ENCODE measurements at regions not wholly inside any gene's neighbourhood (a gene's known extent, or its start where the extent isn't known, plus 50 kb on each side); places are given as distances from the start of the nearest gene placed in this dataset.

DNA sequence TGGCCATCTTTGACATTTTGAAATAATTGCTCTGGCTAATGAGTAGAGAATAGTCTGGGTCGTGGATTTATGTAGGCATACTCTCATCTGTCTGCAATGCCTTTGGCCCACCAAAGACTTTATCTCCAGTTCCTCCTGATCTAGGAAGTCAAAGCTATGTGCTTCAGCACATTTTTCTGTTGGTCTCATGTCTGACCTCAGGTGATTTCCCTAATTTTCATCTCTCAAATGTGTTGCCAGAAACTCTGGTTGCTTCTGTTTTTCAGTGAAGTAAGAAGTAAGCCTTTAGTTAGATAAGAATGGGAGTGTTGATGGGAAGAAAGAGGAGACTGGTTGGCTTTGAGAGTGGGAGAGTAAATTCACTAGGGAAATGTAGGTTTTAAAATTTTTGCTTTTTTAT lies 66.4 kb downstream of the GPR88 start:
- ChIA-PET CTCF (no interaction called here), POLR2A (ENCODE audit: unreplicated experiment) (no interaction called here)
- H3F3A ChIP-seq (ENCODE audit: low read length, unreplicated experiment): no peaks in the 10 kb centered on the region
- DNase-seq: no peak
- no peaks in the 10 kb centered on the region for H3K4me1 ChIP-seq (ENCODE audit: insufficient read depth, low read length)
- no peaks in the 10 kb centered on the region for H3K79me2 ChIP-seq (ENCODE audit: low read length)
- no peak for ATAC-seq
- no peaks in the 10 kb centered on the region for H3K9me2 ChIP-seq (replicated peaks; ENCODE audit: low read length)
- H3K9me3 ChIP-seq (ENCODE audit: low read length): no peaks in the 10 kb centered on the region
- no peak overlapping the region for H3K9ac ChIP-seq (ENCODE audit: low read length)
- H3K4me2 ChIP-seq (ENCODE audit: low read length): no peak overlapping the region
- no peaks in the 10 kb centered on the region for H3K36me3 ChIP-seq (ENCODE audit: low read depth, low read length)
- H3K27ac ChIP-seq (ENCODE audit: low read length): no peak overlapping the region
- BruUV-seq (replicated peaks): no TSS peak
- H3K4me3 ChIP-seq (ENCODE audit: low read length): no peak overlapping the region
- TF ChIP-seq, protein P1, sequence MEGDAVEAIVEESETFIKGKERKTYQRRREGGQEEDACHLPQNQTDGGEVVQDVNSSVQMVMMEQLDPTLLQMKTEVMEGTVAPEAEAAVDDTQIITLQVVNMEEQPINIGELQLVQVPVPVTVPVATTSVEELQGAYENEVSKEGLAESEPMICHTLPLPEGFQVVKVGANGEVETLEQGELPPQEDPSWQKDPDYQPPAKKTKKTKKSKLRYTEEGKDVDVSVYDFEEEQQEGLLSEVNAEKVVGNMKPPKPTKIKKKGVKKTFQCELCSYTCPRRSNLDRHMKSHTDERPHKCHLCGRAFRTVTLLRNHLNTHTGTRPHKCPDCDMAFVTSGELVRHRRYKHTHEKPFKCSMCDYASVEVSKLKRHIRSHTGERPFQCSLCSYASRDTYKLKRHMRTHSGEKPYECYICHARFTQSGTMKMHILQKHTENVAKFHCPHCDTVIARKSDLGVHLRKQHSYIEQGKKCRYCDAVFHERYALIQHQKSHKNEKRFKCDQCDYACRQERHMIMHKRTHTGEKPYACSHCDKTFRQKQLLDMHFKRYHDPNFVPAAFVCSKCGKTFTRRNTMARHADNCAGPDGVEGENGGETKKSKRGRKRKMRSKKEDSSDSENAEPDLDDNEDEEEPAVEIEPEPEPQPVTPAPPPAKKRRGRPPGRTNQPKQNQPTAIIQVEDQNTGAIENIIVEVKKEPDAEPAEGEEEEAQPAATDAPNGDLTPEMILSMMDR (conservative IDR thresholded peaks at IDR 0.05; ENCODE audit: low read depth, low read length): no peak
- TF ChIP-seq EZH2 (IDR thresholded peaks at IDR 0.05; ENCODE audit: low read length, unreplicated experiment) (no peak), EZH2phosphoT487 (IDR thresholded peaks at IDR 0.05; ENCODE audit: borderline replicate concordance, low read length) (no peak)
- H3K27me3 ChIP-seq (ENCODE audit: low read length): no peaks in the 10 kb centered on the region
- intact Hi-C loops (cut with micrococcal nuclease): no loop called here
- H2AFZ ChIP-seq (ENCODE audit: low read length): no peak overlapping the region
- no peaks in the 10 kb centered on the region for H4K20me1 ChIP-seq (ENCODE audit: low read length)

DNA sequence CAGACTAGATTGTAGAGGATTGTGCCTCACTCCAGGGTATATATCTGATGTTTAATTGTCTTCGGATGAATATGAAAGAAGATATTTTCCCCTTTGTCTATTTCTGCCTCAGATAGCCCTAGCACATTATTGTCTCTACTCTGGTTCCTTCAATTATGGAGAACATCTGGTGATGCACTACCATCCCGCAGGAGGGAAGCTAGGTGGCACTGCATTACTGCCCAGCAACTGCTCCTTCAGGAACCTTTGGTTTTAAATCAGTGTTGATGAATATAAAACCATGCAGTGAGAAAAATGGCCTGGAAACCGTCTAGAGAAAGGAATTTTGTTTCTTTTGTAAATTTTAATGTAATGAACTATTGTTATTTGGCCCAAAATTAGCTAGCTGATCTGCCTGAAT lies 68.5 kb downstream of the GPR88 start:
- H2AFZ ChIP-seq (ENCODE audit: low read length): 0 out of 2 replicates have a peak overlapping the region, but pooled peaks have one; percentile 7
- ChIA-PET CTCF (interaction anchor here (0.9 kb wide), 1 partner anchor 143 kb away, joined by 3 read pairs; no protein-coding TSS in a partner anchor), POLR2A (ENCODE audit: unreplicated experiment) (no interaction called here)
- no peaks in the 10 kb centered on the region for H3K4me1 ChIP-seq (ENCODE audit: insufficient read depth, low read length)
- no peaks in the 10 kb centered on the region for H3K79me2 ChIP-seq (ENCODE audit: low read length)
- no peak for TF ChIP-seq EZH2phosphoT487 (IDR thresholded peaks at IDR 0.05; ENCODE audit: borderline replicate concordance, low read length)
- TF ChIP-seq, protein P1 (conservative IDR thresholded peaks at IDR 0.05; ENCODE audit: low read depth, low read length): peak; percentile 93
- H3K36me3 ChIP-seq (ENCODE audit: low read depth, low read length): no peaks in the 10 kb centered on the region
- H3K4me3 ChIP-seq (ENCODE audit: low read length): no peak overlapping the region
- H3K9me2 ChIP-seq (replicated peaks; ENCODE audit: low read length): no peaks in the 10 kb centered on the region
- no peak overlapping the region for H3K9ac ChIP-seq (ENCODE audit: low read length)
- no peak overlapping the region for H3K27ac ChIP-seq (ENCODE audit: low read length)
- BruUV-seq (replicated peaks): no TSS peak
- no peaks in the 10 kb centered on the region for H3F3A ChIP-seq (ENCODE audit: low read length, unreplicated experiment)
- H3K27me3 ChIP-seq (ENCODE audit: low read length): no peaks in the 10 kb centered on the region
- no peak overlapping the region for H3K4me2 ChIP-seq (ENCODE audit: low read length)
- intact Hi-C loops (cut with micrococcal nuclease): loop anchor here (1.0 to 5.0 kb wide), 2 partner anchors 144 to 260 kb away; no protein-coding TSS in a partner anchor
- H4K20me1 ChIP-seq (ENCODE audit: low read length): no peaks in the 10 kb centered on the region
- H3K9me3 ChIP-seq (ENCODE audit: low read length): no peaks in the 10 kb centered on the region
- DNase-seq (peak; percentile 76), ATAC-seq (peak; percentile 73)

DNA sequence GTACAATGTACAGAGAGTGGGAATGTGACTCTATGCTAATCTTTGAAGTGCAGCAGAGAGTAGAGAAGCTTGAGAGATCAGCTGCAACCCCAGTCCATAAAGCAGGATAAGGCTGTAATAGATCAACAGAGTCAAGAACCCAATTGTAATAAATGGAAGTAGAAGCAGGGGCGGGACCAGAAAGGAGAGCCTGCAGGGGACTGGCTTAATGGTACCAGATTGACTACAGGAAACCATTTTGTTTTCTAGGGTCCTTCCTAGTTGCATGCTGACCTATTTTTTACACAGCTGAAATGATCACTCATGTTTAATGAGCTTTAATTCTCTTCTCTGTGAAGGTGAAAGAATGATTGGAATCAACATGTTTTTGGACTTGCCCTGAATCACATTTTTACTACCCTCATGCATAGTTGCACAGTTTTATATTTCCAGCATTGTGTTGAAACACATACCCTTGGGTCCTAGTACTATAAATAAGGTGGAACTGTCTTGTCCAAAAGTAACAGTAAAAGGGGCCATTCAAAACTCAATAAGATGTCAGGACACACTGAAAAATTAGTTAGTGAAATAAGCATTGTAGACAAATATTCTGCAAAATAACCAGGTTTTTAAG lies 69.8 kb downstream of the GPR88 start:
- H3K4me3 ChIP-seq (ENCODE audit: low read length): no peak overlapping the region
- ATAC-seq (no peak), DNase-seq (no peak)
- H3K27ac ChIP-seq (ENCODE audit: low read length): no peak overlapping the region
- H3K9me3 ChIP-seq (ENCODE audit: low read length): no peaks in the 10 kb centered on the region
- no peaks in the 10 kb centered on the region for H4K20me1 ChIP-seq (ENCODE audit: low read length)
- ChIA-PET CTCF (no interaction called here), POLR2A (ENCODE audit: unreplicated experiment) (no interaction called here)
- intact Hi-C loops (cut with micrococcal nuclease): loop anchor here (5.0 kb wide), 1 partner anchor 145 kb away; no protein-coding TSS in a partner anchor
- H3K9ac ChIP-seq (ENCODE audit: low read length): no peak overlapping the region
- no peaks in the 10 kb centered on the region for H3K79me2 ChIP-seq (ENCODE audit: low read length)
- no peaks in the 10 kb centered on the region for H3K36me3 ChIP-seq (ENCODE audit: low read depth, low read length)
- no peak overlapping the region for H3K4me2 ChIP-seq (ENCODE audit: low read length)
- TF ChIP-seq, protein P1 (conservative IDR thresholded peaks at IDR 0.05; ENCODE audit: low read depth, low read length): no peak
- TF ChIP-seq EZH2 (IDR thresholded peaks at IDR 0.05; ENCODE audit: low read length, unreplicated experiment) (no peak), EZH2phosphoT487 (IDR thresholded peaks at IDR 0.05; ENCODE audit: borderline replicate concordance, low read length) (no peak)
- no peaks in the 10 kb centered on the region for H3F3A ChIP-seq (ENCODE audit: low read length, unreplicated experiment)
- H3K4me1 ChIP-seq (ENCODE audit: insufficient read depth, low read length): no peaks in the 10 kb centered on the region
- no TSS peak for BruUV-seq (replicated peaks)
- no peak overlapping the region for H2AFZ ChIP-seq (ENCODE audit: low read length)
- no peaks in the 10 kb centered on the region for H3K27me3 ChIP-seq (ENCODE audit: low read length)
- H3K9me2 ChIP-seq (replicated peaks; ENCODE audit: low read length): no peaks in the 10 kb centered on the region

All from PC-3 (cell line).